Stimulated activated CD8-positive, alpha-beta memory T cell treated with anti-CD3 and anti-CD28 coated beads, Interleukin-4, amount 100 ng/mL, for 24 hours (primary cell): ENCODE measurements at regions not wholly inside any gene's neighbourhood (a gene's known extent, or its start where the extent isn't known, plus 50 kb on each side); places are given as distances from the start of the nearest gene placed in this dataset.
"Not testable (repeated sequence)": the region's sequence is repeated elsewhere in the genome, so short reads cannot be mapped to it uniquely, and the experiment has no call there.

Experiments used
- DNase-seq: peaks from one replicate; pipeline ENCODE4 v3.0.0-alpha.2; 2020; ENCODE audit warnings: low read depth

- no peak for DNase-seq
These were observed 81.4 kb downstream of the ACAA2 start for GRCh38 chr18:49731860-49732311.

GRCh38 chr18:49731421-49731841 is 81.9 kb downstream of the ACAA2 start:
- DNase-seq, result no peak

GRCh38 chr18:49730951-49731391 is 82.4 kb downstream of the ACAA2 start:
- DNase-seq, result no peak

- DNase-seq, result peak; percentile 13
These were observed 84.8 kb downstream of the ACAA2 start for GRCh38 chr18:49728542-49728941.

- no peak for DNase-seq
These were observed 85.5 kb downstream of the ACAA2 start for GRCh38 chr18:49727816-49728215.

GRCh38 chr18:49726675-49726963 is 86.7 kb downstream of the ACAA2 start:
- DNase-seq, result no peak

- no peak for DNase-seq
These were observed 87.3 kb downstream of the ACAA2 start for GRCh38 chr18:49725809-49726674.

- DNase-seq, result no peak
These were observed 89.6 kb downstream of the ACAA2 start for GRCh38 chr18:49723648-49724180.

GRCh38 chr18:49722477-49722876 is 90.9 kb downstream of the ACAA2 start:
- no peak for DNase-seq

- no peak for DNase-seq
These were observed 91.4 kb downstream of the ACAA2 start for GRCh38 chr18:49721981-49722380.

- DNase-seq, result not testable (repeated sequence)
These were observed 92.4 kb downstream of the ACAA2 start for GRCh38 chr18:49720944-49721343.

GRCh38 chr18:49717617-49718016 is 95.7 kb downstream of the ACAA2 start:
- DNase-seq, result no peak

GRCh38 chr18:49716035-49716434 is 97.3 kb downstream of the ACAA2 start:
- no peak for DNase-seq

GRCh38 chr18:49709347-49709690 is 104.0 kb downstream of the ACAA2 start:
- no peak for DNase-seq

- no peak for DNase-seq
These were observed 104.5 kb downstream of the ACAA2 start for GRCh38 chr18:49708662-49709346.

GRCh38 chr18:49707599-49707998 is 105.7 kb downstream of the ACAA2 start:
- no peak for DNase-seq

GRCh38 chr18:49704334-49704733 is 109.0 kb downstream of the ACAA2 start:
- no peak for DNase-seq

GRCh38 chr18:49701190-49701589 is 112.1 kb downstream of the ACAA2 start:
- DNase-seq, result no peak

- no peak for DNase-seq
These were observed 114.0 kb downstream of the ACAA2 start for GRCh38 chr18:49699303-49699702.

- DNase-seq, result no peak
These were observed 114.8 kb downstream of the ACAA2 start for GRCh38 chr18:49698525-49699025.

GRCh38 chr18:49697757-49698524 is 115.4 kb downstream of the ACAA2 start:
- DNase-seq, result no peak

GRCh38 chr18:49697049-49697448 is 116.3 kb downstream of the ACAA2 start:
- DNase-seq, result no peak
